ENCODE measurements at regions not wholly inside any gene's neighbourhood (a gene's known extent, or its start where the extent isn't known, plus 50 kb on each side); places are given as distances from the start of the nearest gene placed in this dataset.

DNA sequence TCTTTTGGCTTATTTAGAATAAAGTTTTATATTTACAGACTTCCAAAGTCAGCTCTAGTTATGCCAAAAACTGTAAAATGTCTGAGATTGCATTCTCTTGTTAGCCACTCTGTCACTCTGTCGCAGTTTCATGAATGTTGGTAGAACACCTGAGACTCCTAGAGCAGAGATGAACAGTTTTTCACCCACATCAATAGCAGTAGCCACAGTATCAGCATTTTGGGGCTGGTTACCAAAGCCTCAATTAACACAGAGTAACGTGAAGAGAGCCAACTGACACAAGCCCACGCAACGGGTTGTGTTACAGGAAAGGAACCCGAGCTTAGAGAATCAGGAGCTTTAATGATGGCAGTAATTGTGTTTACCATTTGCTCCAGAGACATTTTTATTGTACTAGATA, 443.0 kb upstream of the SLC39A10 start:
- TF ChIP-seq CTCF (IDR thresholded peaks at IDR 0.05; ENCODE audit: extremely low read depth, insufficient read depth, missing control alignments) = no peak
- no peak for DNase-seq (ENCODE audit: low spot score)

GRCh38 chr2:195212586-195212985, 444.4 kb upstream of the SLC39A10 start:
- no peak for DNase-seq (ENCODE audit: low spot score)
- in situ Hi-C loops (cut with MboI; ENCODE audit: low pct_unique_long_range_greater_than_20kb, low sequenced_read_pairs, unreplicated experiment) = no loop called here
- TF ChIP-seq CTCF (IDR thresholded peaks at IDR 0.05; ENCODE audit: extremely low read depth, insufficient read depth, missing control alignments) = no peak

More for the DNA sequence above, 443.0 kb upstream of the SLC39A10 start:
- in situ Hi-C loops (cut with MboI; ENCODE audit: low pct_unique_long_range_greater_than_20kb, low sequenced_read_pairs, unreplicated experiment) = no loop called here

DNA sequence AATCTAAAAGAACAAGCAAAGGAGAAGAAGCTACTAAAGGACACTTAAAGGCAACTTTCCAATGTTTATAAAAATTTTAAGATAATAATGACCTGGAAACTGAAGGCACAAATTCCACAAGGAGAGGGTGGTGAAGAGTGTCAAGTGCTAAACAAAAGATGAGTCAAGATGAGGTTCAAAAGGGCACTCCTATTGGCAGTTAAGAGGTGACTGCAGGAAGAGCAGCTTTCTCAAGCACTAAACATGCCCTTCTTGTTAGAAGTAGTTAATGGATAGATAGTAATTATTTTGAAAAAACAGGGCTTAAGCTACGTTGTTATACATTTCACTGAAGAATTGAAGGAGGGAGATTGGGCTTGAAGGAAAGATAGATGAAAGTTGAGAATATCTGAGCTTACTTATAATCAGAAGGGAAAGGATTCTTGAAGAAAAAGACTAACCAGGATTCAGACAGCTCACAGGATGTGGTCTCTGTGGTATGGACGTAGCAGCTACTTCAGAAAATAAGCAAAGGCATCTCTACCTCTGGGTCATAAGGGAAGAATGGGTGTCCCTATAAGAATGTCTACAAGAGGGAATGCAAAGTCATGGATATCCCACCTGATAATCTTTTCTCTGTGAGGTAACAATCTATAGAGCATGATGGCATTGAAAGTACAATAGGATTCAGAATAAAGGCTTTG, 454.7 kb upstream of the SLC39A10 start:
- TF ChIP-seq CTCF (IDR thresholded peaks at IDR 0.05; ENCODE audit: extremely low read depth, insufficient read depth, missing control alignments) = no peak
- in situ Hi-C loops (cut with MboI; ENCODE audit: low pct_unique_long_range_greater_than_20kb, low sequenced_read_pairs, unreplicated experiment) = no loop called here
- DNase-seq (ENCODE audit: low spot score) = no peak

DNA sequence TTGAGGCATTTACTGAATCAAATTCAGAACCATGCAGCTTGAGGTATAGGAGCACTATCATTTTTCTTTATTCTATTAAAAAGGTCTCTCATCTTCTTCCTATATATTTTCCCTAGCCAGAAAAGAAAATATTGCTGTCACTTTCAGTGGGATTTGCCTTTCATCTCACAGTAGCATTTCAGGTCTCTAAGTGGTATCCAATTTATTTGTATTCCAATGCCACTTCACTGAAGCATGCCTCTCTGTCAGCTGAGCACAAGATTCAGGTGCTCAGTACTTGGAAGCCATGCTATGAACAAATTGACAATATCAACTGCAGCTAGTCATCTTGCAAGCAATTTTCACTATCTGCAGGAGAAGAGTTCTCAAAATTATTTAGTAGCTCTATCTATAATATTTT, 457.2 kb upstream of the SLC39A10 start:
- DNase-seq (ENCODE audit: low spot score) = no peak
- in situ Hi-C loops (cut with MboI; ENCODE audit: low pct_unique_long_range_greater_than_20kb, low sequenced_read_pairs, unreplicated experiment) = no loop called here
- no peak for TF ChIP-seq CTCF (IDR thresholded peaks at IDR 0.05; ENCODE audit: extremely low read depth, insufficient read depth, missing control alignments)

- in situ Hi-C loops (cut with MboI; ENCODE audit: low pct_unique_long_range_greater_than_20kb, low sequenced_read_pairs, unreplicated experiment) = no loop called here
- DNase-seq (ENCODE audit: low spot score) = no peak
- TF ChIP-seq CTCF (IDR thresholded peaks at IDR 0.05; ENCODE audit: extremely low read depth, insufficient read depth, missing control alignments) = no peak
Observed at GRCh38 chr2:195181059-195181705, 475.8 kb upstream of the SLC39A10 start.

DNA sequence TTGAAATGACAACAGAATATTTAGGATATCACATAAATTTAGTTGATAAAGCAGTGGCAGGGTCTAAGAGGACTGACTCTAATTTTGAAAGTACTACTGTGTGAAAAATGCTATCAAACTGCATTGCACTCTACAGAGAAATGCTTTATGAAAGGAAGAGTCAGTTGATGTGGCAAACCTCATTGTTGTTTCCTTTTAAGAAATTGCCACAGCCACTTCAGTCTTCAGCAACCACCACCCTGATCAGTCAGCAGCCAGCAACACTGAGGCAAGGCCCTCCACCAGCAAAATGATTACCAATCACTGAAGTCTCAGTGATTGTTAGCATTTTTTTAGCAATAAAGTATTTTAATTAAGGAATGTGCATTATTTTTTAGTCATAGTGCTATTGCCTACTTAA, 488.7 kb upstream of the SLC39A10 start:
- no peak for TF ChIP-seq CTCF (IDR thresholded peaks at IDR 0.05; ENCODE audit: extremely low read depth, insufficient read depth, missing control alignments)
- in situ Hi-C loops (cut with MboI; ENCODE audit: low pct_unique_long_range_greater_than_20kb, low sequenced_read_pairs, unreplicated experiment) = no loop called here
- DNase-seq (ENCODE audit: low spot score) = no peak
